T1000 (cell line): ENCODE measurements at regions not wholly inside any gene's neighbourhood (a gene's known extent, or its start where the extent isn't known, plus 50 kb on each side); places are given as distances from the start of the nearest gene placed in this dataset.
"Not testable (repeated sequence)": the region's sequence is repeated elsewhere in the genome, so short reads cannot be mapped to it uniquely, and the experiment has no call there.

Experiments used
- DNase-seq: peaks from one replicate; lab custom pipeline; 2025; ENCODE audit warnings: mixed read lengths; lab: John Stamatoyannopoulos, UW

DNA sequence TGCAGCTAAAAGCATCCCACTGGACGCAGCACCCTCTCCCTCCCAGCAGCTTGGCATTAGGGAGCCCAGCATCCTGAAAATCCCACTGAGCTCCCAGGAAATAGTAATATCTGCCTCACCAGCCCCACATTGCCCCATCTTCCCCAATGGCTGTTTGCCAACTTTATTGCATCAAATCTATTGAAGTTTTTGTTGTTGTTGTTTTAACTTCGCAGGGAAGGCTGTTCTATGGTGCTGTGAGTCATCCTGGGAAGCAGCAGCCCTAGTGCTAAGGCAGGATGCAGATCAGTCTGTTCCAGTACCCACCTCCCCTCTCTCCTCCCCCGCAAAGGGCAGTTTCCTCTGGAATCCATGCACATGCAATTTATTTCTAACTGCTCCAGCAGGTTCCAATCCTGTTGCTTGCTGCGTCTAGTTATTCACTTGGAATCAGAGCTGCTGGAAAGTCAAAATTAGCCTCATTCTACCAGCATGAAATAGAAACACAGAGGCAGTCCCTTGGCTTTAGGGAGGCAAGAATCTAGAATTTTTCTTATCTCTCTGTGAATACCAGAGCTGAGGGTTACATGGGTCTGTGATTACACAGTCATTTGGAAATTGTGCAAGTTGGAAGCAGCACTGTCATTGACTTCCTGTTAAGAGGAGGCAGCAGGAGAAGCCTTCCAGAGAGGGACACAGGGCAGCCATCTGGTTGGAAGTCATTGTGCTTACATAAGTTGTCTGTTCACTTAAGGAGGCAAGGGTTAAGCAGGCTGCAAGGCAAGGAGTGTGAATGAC lies 115.9 kb upstream of the CACUL1 start:
- DNase-seq: peak; percentile 71

DNA sequence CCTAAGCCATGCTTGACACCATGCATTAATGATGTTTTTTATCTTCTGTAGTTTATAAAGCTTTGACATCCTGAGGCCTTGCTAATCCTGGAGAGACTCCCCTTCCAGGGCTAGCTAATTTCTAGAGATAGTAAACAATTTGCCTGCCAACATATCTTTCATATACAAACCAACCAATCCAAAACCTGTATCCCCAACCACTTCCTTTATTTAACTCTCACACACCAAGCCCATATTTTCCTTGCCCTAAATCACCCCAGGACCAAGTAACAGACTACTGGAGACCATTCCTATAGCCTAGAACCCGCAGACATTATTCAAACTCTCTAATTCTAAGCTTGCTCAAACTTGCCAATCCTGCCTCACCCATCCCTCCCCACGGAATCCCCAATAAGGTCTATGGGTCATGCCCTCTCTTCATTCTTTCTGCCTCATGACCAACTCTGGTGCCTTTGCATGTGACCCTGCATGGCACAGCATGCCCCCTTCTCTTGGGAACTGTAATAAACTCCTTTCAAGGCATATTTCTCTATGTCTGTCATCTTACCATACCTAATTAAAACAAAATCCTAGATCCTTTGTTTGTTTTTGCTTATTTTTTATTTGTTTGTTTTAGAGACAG lies 116.6 kb upstream of the CACUL1 start:
- DNase-seq: peak; percentile 48

DNA sequence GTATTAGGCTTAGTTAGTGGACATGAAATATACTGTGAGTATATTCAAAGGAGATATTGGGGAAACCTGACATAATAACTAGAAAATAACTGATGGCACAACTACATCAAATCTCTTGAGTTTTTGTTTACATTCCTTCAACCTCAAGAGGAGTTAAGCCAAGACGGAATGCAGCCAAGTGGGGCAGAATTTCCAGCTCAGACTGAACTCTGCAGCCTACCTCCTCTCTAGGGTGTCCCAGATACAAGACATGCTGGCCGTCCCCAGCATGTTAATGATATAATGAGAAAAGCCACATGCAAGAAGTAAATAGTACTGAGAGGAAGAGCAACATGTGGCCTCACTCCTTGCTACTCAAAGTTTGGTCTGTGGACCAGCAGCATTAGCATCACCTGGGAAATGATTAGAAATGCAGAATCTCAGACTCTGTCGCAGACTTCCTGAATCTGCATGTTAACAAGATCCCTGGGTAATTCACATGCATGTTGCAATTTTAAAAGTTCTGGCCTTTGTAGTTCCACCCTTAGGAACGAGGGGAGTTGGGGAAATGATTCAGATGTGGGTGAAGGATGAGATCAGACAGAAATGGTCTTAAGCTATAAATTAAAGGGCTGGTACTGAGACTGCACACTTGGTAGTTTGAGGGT lies 118.4 kb upstream of the CACUL1 start:
- DNase-seq: peak; percentile 46

DNA sequence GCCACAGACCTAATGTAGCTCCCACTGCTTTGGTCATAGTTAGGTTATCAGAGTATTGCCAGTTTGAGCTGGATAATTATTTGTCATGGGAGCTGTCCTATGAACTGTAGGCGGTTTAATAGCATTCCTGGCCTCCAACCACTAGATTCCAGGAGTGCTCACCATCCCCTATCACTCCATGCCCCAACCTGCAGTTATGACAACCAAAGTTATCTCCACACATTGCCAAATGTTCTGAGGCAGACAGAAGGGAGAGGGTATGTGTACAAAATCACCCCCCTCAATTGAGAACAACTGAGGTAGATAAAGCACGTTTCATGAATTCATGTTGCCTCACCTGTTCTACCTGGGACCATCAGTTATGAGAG lies 119.0 kb upstream of the CACUL1 start:
- peak; percentile 46 for DNase-seq

DNA sequence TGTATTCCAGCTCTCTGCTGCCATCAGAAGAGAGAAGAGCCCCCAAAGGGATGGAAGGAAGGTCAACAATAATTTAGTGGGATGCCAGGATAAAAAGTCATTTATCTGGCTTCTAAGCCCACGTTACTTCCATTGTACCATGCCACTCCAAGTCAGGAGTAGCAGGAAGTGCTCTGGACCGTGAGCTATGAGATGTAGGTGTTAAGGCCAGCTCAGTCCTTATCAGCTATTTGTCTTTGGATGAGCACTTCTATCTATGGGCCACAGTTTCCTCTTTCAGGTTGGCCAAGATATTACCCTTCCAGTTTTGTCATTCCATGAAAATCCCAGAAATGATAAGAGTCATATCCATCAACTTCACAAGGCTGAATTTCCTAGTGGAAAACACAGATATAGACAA lies 119.4 kb upstream of the CACUL1 start:
- no peak for DNase-seq

DNA sequence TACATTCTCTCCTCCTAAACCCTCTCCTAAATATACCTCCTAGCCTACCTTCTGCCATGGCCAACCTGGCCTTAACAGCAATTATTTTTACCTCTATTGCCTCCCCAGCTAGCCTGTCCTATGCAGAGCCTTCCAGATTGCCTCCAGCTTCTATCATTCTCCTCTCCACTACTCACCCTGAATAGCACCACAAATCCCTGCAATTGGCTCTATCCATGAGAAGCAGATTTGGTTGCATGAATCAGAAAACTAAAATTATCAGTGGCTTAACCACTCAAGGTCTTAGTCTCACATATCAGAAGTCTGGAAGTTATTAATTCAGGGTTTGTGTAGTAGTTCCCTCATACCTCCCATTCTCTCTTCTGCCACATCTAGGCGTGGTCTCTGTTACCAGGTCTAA lies 120.3 kb upstream of the CACUL1 start:
- no peak for DNase-seq

DNA sequence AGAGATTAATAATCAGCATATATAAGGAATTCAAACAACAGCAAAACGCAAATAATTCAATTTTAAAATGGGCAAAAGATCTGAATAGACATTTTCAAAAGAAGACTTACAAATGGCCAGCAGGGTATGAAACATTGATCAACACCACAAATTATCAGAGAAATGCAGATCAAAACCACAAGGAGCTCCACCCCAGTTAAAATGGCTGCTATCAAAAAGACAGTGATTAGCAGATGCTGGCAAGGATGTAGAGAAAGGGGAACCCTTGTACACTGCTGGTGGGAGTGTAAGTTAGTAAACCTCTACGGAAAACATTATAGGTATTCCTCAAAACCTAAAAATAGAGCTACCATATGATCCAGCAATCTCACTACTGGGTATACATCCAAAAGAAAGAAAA lies 128.0 kb upstream of the CACUL1 start:
- DNase-seq: no peak

DNA sequence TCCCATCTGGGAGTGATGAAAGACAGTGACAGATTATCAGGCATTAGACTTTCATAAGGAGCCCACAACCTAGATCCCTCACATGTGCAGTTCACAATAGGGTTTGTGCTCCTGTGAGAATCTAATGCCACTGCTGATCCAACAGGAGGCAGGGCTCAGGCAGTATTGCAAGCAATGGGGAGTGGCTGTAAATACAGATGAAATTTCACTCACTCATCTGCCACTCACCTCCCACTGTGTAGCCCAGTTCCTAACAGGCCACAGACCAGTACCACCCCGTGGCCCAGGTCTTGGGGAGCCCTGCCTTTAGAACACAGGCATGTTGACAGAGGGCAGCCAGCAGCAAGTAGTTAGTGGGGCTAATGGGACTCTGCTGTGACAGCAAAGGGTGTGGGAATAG lies 137.3 kb upstream of the NANOS1 start:
- DNase-seq: no peak

DNA sequence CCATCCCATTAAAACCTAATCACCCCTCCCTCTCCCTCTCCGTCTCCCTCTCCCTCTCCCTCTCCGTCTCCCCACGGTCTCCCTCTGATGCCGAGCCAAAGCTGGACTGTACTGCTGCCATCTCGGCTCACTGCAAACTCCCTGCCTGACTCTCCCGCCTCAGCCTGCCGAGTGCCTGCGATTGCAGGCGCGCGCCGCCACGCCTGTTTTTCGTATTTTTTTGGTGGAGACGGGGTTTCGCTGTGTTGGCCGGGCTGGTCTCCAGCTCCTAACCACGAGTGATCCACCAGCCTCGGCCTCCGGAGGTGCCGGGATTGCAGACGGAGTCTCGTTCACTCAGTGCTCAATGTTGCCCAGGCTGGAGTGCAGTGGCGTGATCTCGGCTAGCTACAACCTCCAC lies 134.6 kb upstream of the NANOS1 start:
- DNase-seq: not testable (repeated sequence)

DNA sequence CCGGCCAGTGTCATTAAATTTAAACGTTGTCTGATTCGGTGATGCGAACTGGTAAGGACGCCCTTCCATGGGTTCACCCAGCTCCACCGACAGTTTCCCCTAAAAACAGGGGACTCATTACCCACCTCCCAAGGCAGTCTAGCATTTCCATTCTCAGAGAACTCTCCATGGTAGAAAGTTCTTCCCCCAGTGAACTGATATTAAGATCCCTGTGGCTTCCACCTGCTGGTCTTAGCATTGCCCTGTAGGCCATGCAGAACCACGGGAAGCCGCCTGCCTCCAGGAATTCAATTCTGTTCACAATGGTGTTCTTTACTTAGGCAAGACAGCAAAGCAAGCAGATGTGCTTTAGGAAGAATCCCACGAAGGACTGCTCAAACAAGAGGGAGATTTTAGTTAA lies 128.9 kb upstream of the NANOS1 start:
- no peak for DNase-seq

DNA sequence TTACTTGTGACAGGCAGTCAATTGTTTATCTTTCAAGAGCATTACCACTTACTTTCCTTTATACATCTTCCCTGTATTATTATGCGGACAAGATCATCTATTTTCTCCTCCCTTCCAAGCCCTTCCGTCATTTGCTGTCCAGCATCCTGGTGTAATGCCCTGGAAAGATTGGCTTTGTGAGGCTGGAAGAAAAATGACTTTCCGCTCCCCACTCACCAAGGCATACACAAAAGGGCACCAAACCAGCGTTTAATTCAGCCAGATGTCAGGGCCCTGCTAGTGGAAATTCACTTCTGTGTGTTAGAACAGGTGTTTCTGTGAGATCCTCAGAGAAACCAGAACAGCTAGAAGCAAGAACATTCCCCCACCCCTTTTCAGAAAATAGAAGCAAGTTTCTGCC lies 128.1 kb upstream of the NANOS1 start:
- no peak for DNase-seq

DNA sequence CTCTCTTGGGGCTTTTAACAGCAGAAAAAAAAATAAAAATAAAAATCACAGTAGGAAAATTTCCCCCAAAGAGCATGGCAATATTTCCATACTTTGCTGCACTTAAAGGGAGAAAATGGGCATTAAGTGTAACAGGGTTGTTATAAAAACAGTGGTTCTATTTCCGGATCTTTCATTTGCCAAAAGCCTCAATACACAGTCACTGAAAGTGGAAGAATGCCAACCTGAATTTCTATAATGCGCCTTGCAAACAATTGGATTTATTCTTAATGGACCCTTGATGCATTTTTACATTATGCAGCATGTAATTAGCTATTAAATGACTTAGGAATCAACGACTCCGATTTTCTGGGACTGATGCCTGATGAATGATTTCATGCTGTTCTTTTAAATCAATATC lies 127.6 kb upstream of the NANOS1 start:
- no peak for DNase-seq

DNA sequence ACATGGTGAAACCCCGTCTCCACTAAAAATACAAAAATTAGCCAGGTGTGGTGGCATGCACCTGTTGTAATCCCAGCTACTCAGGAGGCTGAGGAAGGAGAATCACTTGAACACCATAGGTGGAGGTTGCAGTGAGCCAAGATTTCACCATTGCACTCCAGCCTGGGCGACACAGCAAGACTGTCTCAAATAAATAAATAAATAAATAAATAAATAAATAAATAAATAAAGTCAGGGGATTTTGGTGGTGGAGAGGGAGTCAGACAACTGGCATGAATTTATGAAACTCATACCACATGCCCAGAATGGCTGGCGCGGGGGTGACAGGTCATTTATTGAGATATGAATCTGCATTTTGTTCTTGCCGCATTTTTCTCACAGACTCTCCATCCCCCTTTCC lies 126.9 kb upstream of the NANOS1 start:
- DNase-seq: not testable (repeated sequence)

DNA sequence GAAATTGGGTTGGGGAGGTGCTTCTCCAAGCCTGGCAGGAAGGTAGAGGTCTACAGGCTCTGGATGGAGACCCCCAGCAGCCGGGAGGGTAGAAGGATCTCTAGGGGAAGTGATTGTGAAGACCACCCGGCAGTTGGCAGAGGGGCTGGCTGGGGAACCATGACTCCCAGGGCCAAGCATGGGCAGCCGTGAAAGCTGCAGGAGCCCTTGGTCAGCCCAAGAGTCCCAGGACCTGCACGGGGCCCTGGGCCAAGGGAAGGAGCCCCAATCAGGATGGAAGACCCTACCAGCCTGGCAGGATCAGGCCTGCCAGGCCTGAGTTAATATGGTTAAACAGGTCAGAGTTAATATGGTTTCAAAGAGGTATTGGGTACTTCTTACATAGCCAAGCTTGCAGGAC lies 126.3 kb upstream of the NANOS1 start:
- no peak for DNase-seq

DNA sequence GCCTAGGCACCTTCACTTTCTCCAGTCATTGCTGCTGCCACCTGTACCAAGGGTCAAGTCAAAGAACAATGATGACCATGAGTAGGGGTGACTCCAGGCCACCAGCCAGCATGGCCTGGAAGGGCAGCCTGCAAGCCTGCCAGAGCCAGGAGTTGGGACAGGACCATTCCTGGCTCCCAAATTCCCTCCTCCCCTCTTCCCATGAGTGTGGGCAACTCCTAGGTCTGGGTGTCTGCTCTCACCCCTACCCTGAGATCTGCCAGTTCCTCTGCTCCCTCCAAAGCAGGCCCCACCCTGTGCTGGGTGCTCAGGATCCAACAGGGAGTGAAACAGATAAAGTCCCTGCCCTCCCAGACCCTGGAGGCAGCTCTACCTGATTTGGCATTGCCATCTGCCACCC lies 125.8 kb upstream of the NANOS1 start:
- no peak for DNase-seq

DNA sequence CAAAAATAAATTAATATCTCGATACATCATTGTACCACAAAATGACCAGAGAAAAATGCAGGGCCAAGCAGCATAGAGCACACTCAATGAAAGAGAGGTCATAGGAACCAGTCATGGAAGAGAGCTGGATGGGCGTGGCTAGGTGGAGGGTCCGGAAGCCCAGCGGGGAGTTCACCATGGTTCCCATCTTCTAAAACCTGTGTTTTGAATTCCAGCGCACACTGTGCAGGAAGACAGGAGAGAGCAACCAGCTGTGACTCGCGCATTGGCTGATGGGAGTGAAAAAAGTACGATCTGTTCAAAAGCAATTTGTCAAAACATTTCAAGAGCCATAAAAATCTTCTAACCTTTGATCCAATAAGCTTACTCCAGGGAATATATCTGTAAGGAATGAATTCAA lies 125.2 kb upstream of the NANOS1 start:
- no peak for DNase-seq

DNA sequence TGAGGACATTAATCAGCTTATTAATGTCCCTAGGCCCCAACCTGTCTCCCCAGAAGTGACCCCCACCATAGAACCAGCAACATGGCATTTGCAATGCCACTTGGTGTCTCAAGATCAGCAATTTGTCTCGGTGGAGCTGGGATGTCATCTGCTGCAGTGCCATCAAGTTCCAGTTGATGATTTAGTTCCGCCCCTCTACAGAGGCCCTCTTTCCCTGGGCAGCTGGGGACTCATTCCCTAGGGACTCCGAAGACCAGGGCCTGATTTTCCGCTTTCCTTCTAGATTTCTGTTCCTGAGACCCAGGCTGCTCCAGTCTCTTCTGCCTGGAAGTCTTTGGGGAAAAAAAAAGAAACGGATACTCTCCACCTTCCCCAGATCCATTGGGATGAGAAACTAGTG lies 122.5 kb upstream of the NANOS1 start:
- DNase-seq: no peak

DNA sequence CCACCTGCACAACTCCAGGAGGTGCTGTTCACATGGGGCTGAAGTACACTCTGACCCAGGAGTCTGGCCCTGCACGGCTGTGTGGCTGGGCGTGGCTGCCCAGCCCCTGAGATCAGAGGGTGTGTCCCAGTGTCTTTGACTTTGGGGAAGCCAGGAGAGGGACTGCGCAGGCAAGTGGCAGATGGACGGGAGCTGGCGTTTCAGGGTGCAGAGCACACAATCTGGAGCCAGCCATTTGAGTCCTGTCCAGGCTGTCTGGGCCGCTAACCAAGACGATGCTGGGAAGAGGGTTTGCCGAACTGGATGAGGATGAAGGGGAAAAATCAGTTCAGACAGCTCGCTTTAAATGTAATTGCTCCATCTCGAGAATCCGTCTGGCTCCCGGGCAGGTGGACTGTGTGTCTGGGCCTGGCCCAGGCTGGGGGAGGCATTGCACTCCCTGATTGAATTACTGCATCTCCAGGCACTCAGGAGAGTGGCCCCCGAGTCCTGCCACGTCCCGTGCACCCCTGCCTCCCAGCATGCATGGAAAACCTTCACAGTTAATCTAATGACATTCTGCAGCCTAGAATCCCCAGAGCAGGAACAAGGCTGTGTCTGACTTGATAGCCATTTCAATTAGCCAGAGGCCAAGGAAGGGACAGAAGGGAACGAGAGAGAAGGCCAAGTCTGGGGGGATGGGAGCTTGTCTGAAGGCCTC lies 120.8 kb upstream of the NANOS1 start:
- no peak for DNase-seq

DNA sequence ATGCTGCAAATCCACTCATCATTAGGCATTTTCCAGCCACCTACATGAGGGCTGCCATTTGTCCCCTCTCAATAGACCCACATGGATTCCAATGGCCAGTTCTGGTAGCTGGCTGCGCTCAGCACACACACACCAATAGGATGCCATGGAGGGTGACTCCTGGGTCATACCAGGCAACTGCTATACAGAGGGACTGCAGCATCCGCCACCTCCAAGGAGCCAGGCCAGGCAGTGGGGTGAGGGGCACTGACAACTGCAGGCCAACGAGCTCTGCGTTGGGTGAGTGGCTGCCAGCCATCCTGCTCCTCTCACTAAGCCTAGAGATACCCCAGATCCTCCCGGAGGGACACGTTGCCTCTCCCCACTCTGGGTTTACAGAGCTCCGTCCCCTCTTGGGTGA lies 118.8 kb upstream of the NANOS1 start:
- DNase-seq: no peak

DNA sequence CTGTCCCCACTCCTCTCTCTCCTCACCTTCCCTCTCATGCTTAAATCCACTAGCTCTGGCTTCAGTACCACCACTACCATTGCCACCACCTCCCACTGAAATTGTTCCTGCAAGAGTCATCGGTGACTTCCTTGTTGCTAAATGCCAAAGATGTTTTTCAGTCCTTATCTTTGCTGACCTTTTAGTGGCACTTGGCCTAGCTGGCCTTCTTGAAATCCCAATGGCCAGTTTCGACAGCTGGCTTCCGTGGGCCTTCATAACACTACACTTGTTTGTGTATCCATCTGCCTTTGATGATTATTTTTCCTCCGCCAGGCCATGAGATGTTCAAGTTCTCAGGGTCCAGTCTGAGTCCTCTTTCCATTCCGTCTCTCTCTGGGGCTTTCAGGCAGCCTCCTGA lies 118.2 kb upstream of the NANOS1 start:
- DNase-seq: no peak

DNA sequence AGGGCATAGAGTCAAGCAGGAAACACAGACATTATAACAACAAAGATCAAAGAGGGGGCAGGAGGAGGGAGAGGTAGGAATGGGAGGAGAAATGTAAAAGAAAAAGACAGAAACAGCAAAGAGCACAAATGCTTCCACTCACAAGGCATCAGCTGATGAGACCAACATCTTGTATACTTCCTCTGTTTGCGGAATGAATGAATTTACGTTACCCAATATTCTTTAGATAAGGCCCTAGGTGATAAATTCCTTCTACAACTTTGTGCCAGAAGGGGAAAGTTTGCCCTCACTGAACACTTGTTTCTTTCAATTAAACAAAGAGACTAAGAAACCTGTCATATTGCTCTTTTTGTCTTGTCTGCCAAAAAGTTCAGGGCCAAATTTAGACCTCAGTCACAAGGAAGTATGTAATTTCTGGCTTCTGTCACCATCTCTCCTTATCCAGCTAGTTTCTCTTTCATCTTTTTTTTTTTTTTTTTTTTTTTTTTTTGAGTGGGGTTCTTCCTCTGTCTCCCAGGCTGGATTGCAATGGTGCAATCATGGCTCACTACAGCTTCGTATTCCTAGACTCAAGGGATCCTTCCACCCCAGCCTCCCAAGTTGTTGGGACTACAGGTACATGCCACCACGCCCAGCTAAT lies 116.4 kb upstream of the NANOS1 start:
- DNase-seq: no peak

DNA sequence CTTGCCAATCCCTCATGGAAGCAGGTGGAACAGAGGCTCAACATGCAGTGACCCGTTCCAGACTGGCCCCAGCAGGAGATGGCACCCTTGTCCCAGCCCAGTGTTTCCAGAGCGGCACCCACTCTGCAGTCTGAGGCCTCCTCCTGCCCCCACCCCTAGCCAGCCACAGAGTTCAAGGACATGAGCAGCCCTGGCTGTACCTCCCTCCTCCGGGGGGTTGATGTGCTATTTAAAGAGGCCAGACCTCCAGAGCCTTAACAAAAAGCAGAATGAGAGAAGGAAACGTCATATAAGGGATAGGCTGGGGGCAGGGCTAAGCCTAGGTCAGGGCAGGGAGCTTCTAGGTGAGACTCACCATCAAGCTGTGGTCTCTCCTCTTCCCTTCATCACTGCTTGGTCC lies 115.7 kb upstream of the NANOS1 start:
- no peak for DNase-seq
